Body of pancreas (tissue), 4 donors: ENCODE measurements at regions not wholly inside any gene's neighbourhood (a gene's known extent, or its start where the extent isn't known, plus 50 kb on each side); places are given as distances from the start of the nearest gene placed in this dataset.

Source experiments
- ATAC-seq: fragments of 150-250 bp; one replicate; pipeline ENCODE4 v1.9.1; 2016
- DNase-seq, 4 donors: peaks; one replicate each; pipeline ENCODE4 v3.0.0-alpha.2; 2019
- H3K27ac ChIP-seq, 4 donors: fragments of 200-600 bp; sonication (generic); 1 replicate in 3 of 4; 2 replicates in 1 of 4; pipeline versions ENCODE4 v1.5.1 to v1.6.1; 2016 to 2019; ENCODE audit warnings: mild to moderate bottlenecking in 1 of 4, mixed read lengths in 1 of 4, moderate library complexity in 1 of 4
- H3K27me3 ChIP-seq, 2 donors: fragments of 200-600 bp; sonication (generic); one replicate each; pipeline ENCODE4 v1.6.0; 2016; ENCODE audit warnings: mild to moderate bottlenecking in 1 of 2
- H3K36me3 ChIP-seq, 2 donors: fragments of 200-600 bp; sonication (generic); replicated peaks in 1 of 2; 2 replicates each; pipeline ENCODE4 v1.5.1; 2016; ENCODE audit warnings: low read depth in 2 of 2; ENCODE audit not compliant: insufficient read depth in 1 of 2
- H3K4me1 ChIP-seq: fragments of 200-600 bp; sonication (generic); one replicate; pipeline ENCODE4 v1.6.0; 2016
- H3K4me3 ChIP-seq, 2 donors: fragments of 200-600 bp; sonication (generic); 1 replicate in 1 of 2; 2 replicates in 1 of 2; pipeline ENCODE4 v1.5.1; 2016 to 2019
- H3K9me3 ChIP-seq, 3 donors: fragments of 200-600 bp; sonication (generic); 1 replicate in 2 of 3; 2 replicates in 1 of 3; pipeline ENCODE4 v1.5.1; 2016
- CTCF ChIP-seq, 7 experiments: fragments of 450-650 bp in 4 of 7; fragments of 200-600 bp in 3 of 7; sonication (generic) in 3 of 7; IDR thresholded peaks; one replicate each; pipeline ENCODE4 v1.5.1; 2016 to 2019; ENCODE audit warnings: antibody characterized with exemption in 7 of 7
- POLR2A ChIP-seq, 3 donors: fragments of 450-650 bp; IDR thresholded peaks; one replicate each; pipeline ENCODE4 v1.6.1; 2016; ENCODE audit warnings: antibody characterized with exemption in 3 of 3, mild to moderate bottlenecking in 2 of 3
- WGBS, 2 donors: methylation state at CpG; one replicate each; pipeline ENCODE4 v1.1.5; 2017; 5-methylcytosine and 5-hydroxymethylcytosine counted together
- intact Hi-C: fragments of 100-400 bp; cut with DNase I; formaldehyde crosslinking; loops from one replicate; pipeline ENCODE4 v1.15.1; 2023

DNA sequence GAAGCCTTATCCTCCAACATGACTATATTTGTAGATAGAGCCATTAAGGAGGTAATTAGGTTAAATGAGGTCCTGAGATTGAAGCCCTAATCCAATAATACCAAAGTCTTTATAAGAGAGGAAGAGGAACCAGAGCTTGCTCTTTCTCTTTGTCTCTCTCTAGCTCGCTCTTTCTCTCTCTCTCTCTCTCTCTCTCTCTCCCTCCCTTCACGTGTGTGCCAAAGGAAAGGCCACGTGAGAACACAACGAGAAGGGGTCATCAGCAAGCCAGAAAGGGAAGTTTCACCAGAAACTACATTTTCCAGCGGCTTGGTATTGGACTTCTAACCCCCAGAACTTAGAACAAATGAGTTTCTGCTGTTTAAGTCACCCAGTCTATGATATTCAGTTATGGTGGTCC is 1540.5 kb downstream of the C4orf33 start:
- no peak for ATAC-seq
- H3K9me3 ChIP-seq = no peaks in the 10 kb centered on the region
- H3K4me3 ChIP-seq = no peak overlapping the region
- intact Hi-C loops = no loop called here
- no peak for DNase-seq
- H3K4me1 ChIP-seq = peaks cover 4% of the 10 kb centered on the region
- H3K36me3 ChIP-seq = no peaks in the 10 kb centered on the region
- H3K27ac ChIP-seq = no peak overlapping the region
- no peak for TF ChIP-seq POLR2A (IDR thresholded peaks at IDR 0.05)
- TF ChIP-seq CTCF (IDR thresholded peaks at IDR 0.05) = no peak
- WGBS, 2 donors = 68 to 80% methylated on average over 5 of the region's 5 CpGs
- H3K27me3 ChIP-seq = no peaks in the 10 kb centered on the region

- no peak for ATAC-seq
- H3K4me1 ChIP-seq = peaks cover 4% of the 10 kb centered on the region
- no peaks in the 10 kb centered on the region for H3K27me3 ChIP-seq
- H3K9me3 ChIP-seq = no peaks in the 10 kb centered on the region
- H3K4me3 ChIP-seq = no peak overlapping the region
- WGBS, 2 donors = 64 to 76% methylated on average over 2 of the region's 2 CpGs
- no peak overlapping the region for H3K27ac ChIP-seq
- intact Hi-C loops = no loop called here
- no peaks in the 10 kb centered on the region for H3K36me3 ChIP-seq
- no peak for DNase-seq
- TF ChIP-seq POLR2A (IDR thresholded peaks at IDR 0.05) = no peak
- TF ChIP-seq CTCF (IDR thresholded peaks at IDR 0.05) = no peak
These were observed 1544.6 kb downstream of the C4orf33 start for GRCh38 chr4:130640592-130640991.

DNA sequence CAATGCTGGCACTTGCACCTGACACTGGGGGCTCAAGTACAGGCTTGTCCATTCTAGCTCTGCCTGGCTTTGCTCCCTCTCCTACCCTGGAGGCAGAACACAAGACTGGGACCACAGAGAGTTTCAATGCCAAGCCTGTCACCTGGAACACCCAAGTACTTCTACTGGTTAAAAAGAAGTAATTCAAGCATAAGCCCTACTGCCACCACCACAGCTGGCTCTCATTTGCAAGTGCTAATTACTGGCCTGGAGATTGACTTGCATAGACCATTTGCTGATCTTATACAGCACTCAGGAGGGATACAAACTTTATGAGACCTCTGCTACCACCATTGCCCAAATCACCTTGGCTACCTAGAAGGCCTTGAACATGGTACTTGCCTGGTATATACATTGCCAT is 1550.9 kb downstream of the C4orf33 start:
- DNase-seq (no peak), ATAC-seq (no peak)
- intact Hi-C loops = no loop called here
- Histone ChIP-seq H3K4me1 (no peaks in the 10 kb centered on the region), H3K27ac (no peak overlapping the region), H3K9me3 (no peaks in the 10 kb centered on the region), H3K4me3 (no peak overlapping the region), H3K36me3 (no peaks in the 10 kb centered on the region), H3K27me3 (no peaks in the 10 kb centered on the region)
- TF ChIP-seq POLR2A (IDR thresholded peaks at IDR 0.05) (no peak), CTCF (IDR thresholded peaks at IDR 0.05) (no peak)

DNA sequence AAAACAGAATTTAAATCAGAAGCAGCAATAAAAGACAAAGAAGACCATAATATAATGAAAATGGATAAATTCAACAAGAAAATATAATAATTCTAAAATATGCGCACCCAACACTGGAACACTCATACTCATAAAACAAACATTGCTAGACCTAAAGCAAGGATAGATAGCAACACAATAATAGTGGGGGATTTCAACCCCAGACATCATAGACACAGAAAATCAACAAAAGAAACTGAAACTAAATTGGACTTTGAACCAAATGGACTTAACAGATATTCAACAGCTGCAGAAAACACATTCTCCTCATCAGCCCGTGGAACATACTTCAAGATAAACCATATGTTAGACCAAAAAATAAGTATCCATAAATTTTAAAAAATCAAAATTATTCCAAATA is 1552.6 kb downstream of the C4orf33 start:
- intact Hi-C loops = no loop called here

More for the DNA sequence above, 1552.6 kb downstream of the C4orf33 start:
- ATAC-seq (no peak), DNase-seq (no peak)
- TF ChIP-seq POLR2A (IDR thresholded peaks at IDR 0.05) (no peak), CTCF (IDR thresholded peaks at IDR 0.05) (no peak)
- WGBS, 2 donors = 53 to 60% methylated on average over 2 of the region's 2 CpGs
- Histone ChIP-seq H3K9me3 (no peaks in the 10 kb centered on the region), H3K27ac (no peak overlapping the region), H3K4me1 (no peaks in the 10 kb centered on the region), H3K36me3 (no peaks in the 10 kb centered on the region), H3K4me3 (no peak overlapping the region), H3K27me3 (no peaks in the 10 kb centered on the region)
